Neuronal stem cell (in vitro differentiated cells): ENCODE measurements at regions not wholly inside any gene's neighbourhood (a gene's known extent, or its start where the extent isn't known, plus 50 kb on each side); places are given as distances from the start of the nearest gene placed in this dataset.

Experiments
- DNase-seq: peaks from one replicate; pipeline ENCODE4 v3.0.0-alpha.2; 2013; ENCODE audit warnings: low spot score
- H2AFZ ChIP-seq: one replicate; pipeline ENCODE4 v1.6.1; 2013; ENCODE audit warnings: mild to moderate bottlenecking, low read length, inconsistent platforms
- H2AK5ac ChIP-seq: 2 replicates; pipeline ENCODE4 v1.6.1; 2013; ENCODE audit warnings: low read depth, mild to moderate bottlenecking, inconsistent platforms, low read length, moderate library complexity, mixed read lengths
- H2BK120ac ChIP-seq: 2 replicates; pipeline ENCODE4 v1.6.1; 2013; ENCODE audit warnings: low read depth, mild to moderate bottlenecking, inconsistent platforms, low read length, moderate library complexity, mixed read lengths
- H2BK12ac ChIP-seq: one replicate; pipeline ENCODE4 v1.6.1; 2013; ENCODE audit warnings: low read length, inconsistent platforms
- H2BK15ac ChIP-seq: 2 replicates; pipeline ENCODE4 v1.6.1; 2013; ENCODE audit warnings: mild to moderate bottlenecking, low read length, inconsistent platforms, mixed read lengths
- H2BK5ac ChIP-seq: one replicate; pipeline ENCODE4 v1.6.1; 2013; ENCODE audit warnings: inconsistent platforms, mild to moderate bottlenecking, low read length, moderate library complexity
- H3K14ac ChIP-seq: one replicate; pipeline ENCODE4 v1.6.1; 2013; ENCODE audit warnings: low read length, inconsistent platforms
- H3K18ac ChIP-seq: 2 replicates; pipeline ENCODE4 v1.6.1; 2013; ENCODE audit warnings: low read length, inconsistent platforms
- H3K23ac ChIP-seq: 2 replicates; pipeline ENCODE4 v1.6.1; 2013; ENCODE audit warnings: low read depth, mild to moderate bottlenecking, mixed read lengths, low read length, inconsistent platforms; ENCODE audit not compliant: poor library complexity
- H3K27ac ChIP-seq: replicated peaks from 3 replicates; pipeline ENCODE4 v1.5.1; 2013; ENCODE audit warnings: low read length, inconsistent platforms
- H3K27me3 ChIP-seq, 3 experiments: 2 replicates each; pipeline ENCODE4 v1.6.1; 2013; ENCODE audit warnings: low read length in 3 of 3, mild to moderate bottlenecking in 2 of 3, inconsistent platforms in 1 of 3, low read depth in 1 of 3, mixed read lengths in 1 of 3, moderate library complexity in 1 of 3; ENCODE audit not compliant: control insufficient read depth in 3 of 3, insufficient read depth in 3 of 3
- H3K36me3 ChIP-seq, 2 donors: replicated peaks in 1 of 2; 2 replicates each; pipeline ENCODE4 v1.6.1; 2013; ENCODE audit warnings: low read length in 2 of 2; ENCODE audit not compliant: control insufficient read depth in 2 of 2, insufficient read depth in 2 of 2
- H3K4ac ChIP-seq: 2 replicates; pipeline ENCODE4 v1.6.1; 2013; ENCODE audit warnings: inconsistent platforms, mild to moderate bottlenecking, low read length, moderate library complexity
- H3K4me1 ChIP-seq, 2 donors: 1 replicate in 1 of 2; 2 replicates in 1 of 2; pipeline ENCODE4 v1.6.1; 2013; ENCODE audit warnings: low read length in 2 of 2, low read depth in 1 of 2; ENCODE audit not compliant: control insufficient read depth in 2 of 2, insufficient read depth in 1 of 2
- H3K4me2 ChIP-seq: one replicate; pipeline ENCODE4 v1.6.1; 2013; ENCODE audit warnings: mild to moderate bottlenecking, low read length, inconsistent platforms; ENCODE audit not compliant: insufficient read depth, poor library complexity, severe bottlenecking
- H3K4me3 ChIP-seq, 2 donors: 2 replicates each; pipeline ENCODE4 v1.5.1; 2013; ENCODE audit warnings: low read length in 2 of 2, mild to moderate bottlenecking in 2 of 2, inconsistent platforms in 1 of 2, moderate library complexity in 1 of 2
- H3K79me1 ChIP-seq: one replicate; pipeline ENCODE4 v1.6.1; 2013; ENCODE audit warnings: low read depth, mild to moderate bottlenecking, inconsistent platforms, low read length, moderate library complexity
- H3K9ac ChIP-seq: one replicate; pipeline ENCODE4 v1.6.1; 2013; ENCODE audit warnings: mild to moderate bottlenecking, low read depth, low read length, inconsistent platforms; ENCODE audit not compliant: poor library complexity
- H3K9me3 ChIP-seq, 2 donors: replicated peaks in 1 of 2; 2 replicates each; pipeline versions ENCODE3 to v1.6.1; 2013; ENCODE audit warnings: low read length in 2 of 2, mild to moderate bottlenecking in 2 of 2, inconsistent platforms in 1 of 2, low read depth in 1 of 2, mixed read lengths in 1 of 2, moderate library complexity in 1 of 2; ENCODE audit not compliant: control insufficient read depth in 2 of 2, insufficient read depth in 1 of 2
- H4K8ac ChIP-seq: one replicate; pipeline ENCODE4 v1.6.1; 2013; ENCODE audit warnings: low read depth, mild to moderate bottlenecking, inconsistent platforms, low read length, moderate library complexity
- H4K91ac ChIP-seq: one replicate; pipeline ENCODE4 v1.6.1; 2013; ENCODE audit warnings: low read length, low read depth, mild to moderate bottlenecking, inconsistent platforms; ENCODE audit not compliant: poor library complexity
- WGBS, 2 donors: extraction: QIAGEN DNeasy Blood & Tissue Kit; methylation state at CpG; one replicate each; pipeline ENCODE4 v1.1.7; 2013; ENCODE audit warnings: missing lambda C conversion rate in 2 of 2, mixed read lengths in 1 of 2; ENCODE audit not compliant: insufficient read length in 2 of 2, insufficient replicate concordance in 1 of 2; ENCODE audit errors: extremely low coverage in 2 of 2; 5-methylcytosine and 5-hydroxymethylcytosine counted together

DNA sequence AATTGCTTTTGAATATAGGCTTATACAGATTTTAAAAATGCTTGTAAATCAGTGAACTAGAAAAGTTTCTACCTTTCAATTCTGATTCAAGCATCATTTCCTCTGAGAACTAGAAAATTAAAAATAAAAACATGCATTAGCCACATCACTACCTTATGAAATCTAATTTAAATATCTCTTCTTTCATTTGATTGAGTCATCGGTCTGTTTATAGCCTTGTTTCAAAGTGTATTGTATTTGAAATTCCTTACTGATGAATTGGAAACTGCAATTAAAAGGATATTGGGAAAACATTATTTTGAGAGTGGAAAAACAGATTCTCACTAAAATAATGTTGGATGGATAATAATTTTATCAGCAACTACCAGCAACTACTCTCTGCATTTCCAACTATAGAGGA lies 717.7 kb upstream of the FAM98A start:
- no peaks in the 10 kb centered on the region for H3K79me1 ChIP-seq
- H3K23ac ChIP-seq = no peak overlapping the region
- H3K4me2 ChIP-seq = no peak overlapping the region
- H3K27ac ChIP-seq = no peak overlapping the region
- H3K4me1 ChIP-seq = no peaks in the 10 kb centered on the region
- H2AK5ac ChIP-seq = no peak overlapping the region
- no peaks in the 10 kb centered on the region for H3K9me3 ChIP-seq
- no peak overlapping the region for H2BK120ac ChIP-seq
- no CpG with 5 or more reads among the region's 1 CpG for WGBS, 2 donors
- H2BK5ac ChIP-seq = no peak overlapping the region
- no peaks in the 10 kb centered on the region for H3K27me3 ChIP-seq
- H4K91ac ChIP-seq = no peak overlapping the region
- H3K4me3 ChIP-seq = no peak overlapping the region
- DNase-seq = no peak
- no peak overlapping the region for H3K14ac ChIP-seq
- H3K9ac ChIP-seq = no peak overlapping the region
- no peak overlapping the region for H2BK15ac ChIP-seq
- no peak overlapping the region for H2BK12ac ChIP-seq
- no peak overlapping the region for H4K8ac ChIP-seq
- no peaks in the 10 kb centered on the region for H3K36me3 ChIP-seq
- H2AFZ ChIP-seq = no peak overlapping the region
- H3K18ac ChIP-seq = no peak overlapping the region
- H3K4ac ChIP-seq = no peak overlapping the region

DNA sequence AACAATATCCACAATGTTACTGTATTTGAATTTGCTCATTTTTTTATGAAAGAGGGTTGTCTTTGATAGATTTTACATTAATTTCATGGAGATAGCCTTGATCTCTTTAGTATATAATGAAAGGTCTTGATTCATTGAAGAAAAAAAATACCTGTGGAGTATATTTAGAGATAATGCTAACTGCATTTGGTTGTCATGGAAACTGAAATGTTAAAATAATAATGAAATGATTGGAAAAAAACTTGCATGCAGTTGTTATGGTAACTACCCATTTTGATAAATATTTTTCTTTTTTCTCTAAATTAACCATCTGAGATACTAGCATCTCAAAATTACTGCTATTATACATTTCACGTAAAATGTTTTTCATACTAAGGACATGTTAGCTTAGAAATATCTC lies 712.7 kb upstream of the FAM98A start:
- Histone ChIP-seq H3K9ac (no peak overlapping the region), H4K91ac (no peak overlapping the region), H3K4me3 (no peak overlapping the region), H3K9me3 (peaks cover 0 to 2% of the 10 kb centered on the region in 2 donors), H3K36me3 (no peaks in the 10 kb centered on the region), H3K27me3 (no peaks in the 10 kb centered on the region), H3K79me1 (no peaks in the 10 kb centered on the region), H2BK120ac (no peak overlapping the region), H2AK5ac (no peak overlapping the region), H3K23ac (no peak overlapping the region), H3K18ac (no peak overlapping the region), H2BK12ac (no peak overlapping the region), H3K4me1 (no peaks in the 10 kb centered on the region), H2AFZ (no peak overlapping the region), H3K4me2 (no peak overlapping the region), H2BK5ac (no peak overlapping the region), H2BK15ac (no peak overlapping the region), H3K4ac (no peak overlapping the region), H3K27ac (no peak overlapping the region), H4K8ac (no peak overlapping the region), H3K14ac (no peak overlapping the region)
- DNase-seq = no peak
- no CpG with 5 or more reads among the region's 1 CpG for WGBS, 2 donors

DNA sequence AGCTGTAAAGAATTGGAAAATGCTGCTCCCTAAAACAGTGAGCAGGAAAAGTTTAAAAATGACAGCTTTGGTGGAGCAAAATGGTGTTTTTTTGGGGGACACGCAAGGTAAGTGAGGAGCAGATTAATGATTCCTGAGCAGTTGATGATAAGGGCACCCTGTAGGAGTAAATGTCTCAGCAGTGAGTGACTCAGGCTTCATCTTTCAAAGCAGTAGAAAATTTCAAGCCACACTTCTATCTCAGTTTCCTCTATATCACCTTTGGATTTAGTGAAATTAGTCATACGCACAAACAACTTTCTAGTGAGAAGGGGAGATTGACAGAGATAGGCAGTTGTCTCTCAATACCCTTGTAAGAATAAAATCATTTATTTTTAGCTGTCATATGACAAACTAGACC lies 709.0 kb upstream of the FAM98A start:
- Histone ChIP-seq H3K79me1 (no peaks in the 10 kb centered on the region), H3K27ac (no peak overlapping the region), H3K4me1 (no peaks in the 10 kb centered on the region), H2BK120ac (no peak overlapping the region), H2AFZ (no peak overlapping the region), H2BK12ac (no peak overlapping the region), H3K18ac (no peak overlapping the region), H4K91ac (no peak overlapping the region), H2AK5ac (no peak overlapping the region), H3K27me3 (no peaks in the 10 kb centered on the region), H3K14ac (no peak overlapping the region), H3K9me3 (peaks cover 0 to 2% of the 10 kb centered on the region in 2 donors), H3K23ac (no peak overlapping the region), H3K4me2 (no peak overlapping the region), H2BK15ac (no peak overlapping the region), H2BK5ac (no peak overlapping the region), H4K8ac (no peak overlapping the region), H3K4ac (no peak overlapping the region), H3K4me3 (no peak overlapping the region), H3K36me3 (no peaks in the 10 kb centered on the region), H3K9ac (no peak overlapping the region)
- WGBS, 2 donors = no CpG with 5 or more reads among the region's 2 CpGs
- DNase-seq = no peak

DNA sequence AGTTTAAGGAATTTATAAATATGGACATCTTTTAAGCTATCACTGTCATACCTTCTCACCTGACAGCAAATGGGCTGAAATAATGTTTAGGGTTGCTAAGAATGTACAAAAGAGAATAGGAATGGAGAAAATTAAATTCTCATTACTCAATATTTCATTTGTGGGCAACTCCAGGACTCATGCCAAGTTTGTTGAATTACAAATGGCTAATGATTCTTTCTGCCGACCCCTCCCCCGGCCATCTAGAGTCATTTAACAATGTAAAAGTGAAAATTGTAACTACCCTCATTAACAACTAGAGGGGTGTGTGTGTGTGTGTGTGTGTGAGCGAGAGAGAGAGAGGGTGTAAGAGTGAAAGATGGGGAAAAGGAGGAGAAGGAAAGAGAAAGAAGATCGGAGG lies 708.5 kb upstream of the FAM98A start:
- 100% methylated on average over 2 of the region's 4 CpGs; no CpG with 5 or more reads in 1 of the 2 donors for WGBS, 2 donors
- Histone ChIP-seq H2BK12ac (no peak overlapping the region), H3K18ac (no peak overlapping the region), H3K9ac (no peak overlapping the region), H2AK5ac (no peak overlapping the region), H3K4me1 (no peaks in the 10 kb centered on the region), H3K27me3 (no peaks in the 10 kb centered on the region), H2AFZ (no peak overlapping the region), H3K4me2 (no peak overlapping the region), H3K4me3 (no peak overlapping the region), H3K9me3 (peaks cover 0 to 2% of the 10 kb centered on the region in 2 donors), H4K91ac (no peak overlapping the region), H3K27ac (no peak overlapping the region), H3K4ac (no peak overlapping the region), H4K8ac (no peak overlapping the region), H3K23ac (no peak overlapping the region), H2BK15ac (no peak overlapping the region), H3K14ac (no peak overlapping the region), H3K79me1 (no peaks in the 10 kb centered on the region), H2BK120ac (no peak overlapping the region), H2BK5ac (no peak overlapping the region), H3K36me3 (no peaks in the 10 kb centered on the region)
- no peak for DNase-seq
